Keratinocyte (primary cell): ENCODE measurements at regions not wholly inside any gene's neighbourhood (a gene's known extent, or its start where the extent isn't known, plus 50 kb on each side); places are given as distances from the start of the nearest gene placed in this dataset.

Source experiments
- EZH2 ChIP-seq: IDR thresholded peaks from one replicate; pipeline ENCODE4 v1.6.1; 2012; ENCODE audit warnings: inconsistent platforms, mild to moderate bottlenecking, low read length, moderate library complexity
- TF ChIP-seq, protein P1 (sequence below), 3 experiments: IDR thresholded peaks in 1 of 3; conservative IDR thresholded peaks in 1 of 3; optimal IDR thresholded peaks in 1 of 3; 2 replicates in 2 of 3; 3 replicates in 1 of 3; pipeline versions ENCODE3 to v1.5.1; 2011; ENCODE audit warnings: low read length in 3 of 3, mild to moderate bottlenecking in 3 of 3, moderate library complexity in 2 of 3, control low read depth in 1 of 3, inconsistent platforms in 1 of 3; ENCODE audit not compliant: insufficient read depth in 2 of 3; ENCODE audit errors: extremely low read depth in 1 of 3

DNA sequence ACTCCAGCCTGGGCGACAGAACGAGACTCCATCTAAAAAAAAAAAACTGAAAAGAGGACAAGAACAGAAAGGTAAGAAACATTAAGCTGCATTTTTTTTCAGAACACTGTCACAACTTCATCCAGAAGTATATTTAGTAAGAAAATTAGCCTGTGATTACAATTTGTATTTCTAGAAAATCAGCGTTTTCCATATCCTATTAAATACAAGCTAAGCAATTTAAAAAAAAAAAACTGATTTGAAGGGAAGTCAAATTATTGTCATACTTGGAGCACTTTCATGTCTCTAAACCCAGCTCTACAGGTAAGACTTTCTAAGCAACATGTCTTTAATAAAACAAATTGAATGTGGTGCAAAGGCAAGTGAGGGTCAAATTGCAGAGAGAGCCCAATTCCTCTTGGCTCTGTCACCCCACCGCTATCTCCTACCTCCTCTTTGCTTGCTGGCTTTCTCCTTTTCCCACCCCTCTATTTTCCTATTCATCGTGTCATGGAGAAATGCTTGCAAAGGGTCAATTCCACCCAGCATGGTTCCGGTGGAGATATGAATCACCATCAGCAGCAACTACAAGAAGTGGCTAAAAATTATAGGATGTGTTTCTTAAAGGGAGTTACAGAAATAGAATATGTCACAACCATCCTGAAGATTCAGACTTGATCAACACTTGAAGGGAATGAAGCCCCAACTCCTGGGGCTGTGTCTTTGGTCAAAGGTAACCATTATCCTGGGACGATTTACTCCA lies 68.4 kb upstream of the BCL11A start:
- TF ChIP-seq, protein P1, sequence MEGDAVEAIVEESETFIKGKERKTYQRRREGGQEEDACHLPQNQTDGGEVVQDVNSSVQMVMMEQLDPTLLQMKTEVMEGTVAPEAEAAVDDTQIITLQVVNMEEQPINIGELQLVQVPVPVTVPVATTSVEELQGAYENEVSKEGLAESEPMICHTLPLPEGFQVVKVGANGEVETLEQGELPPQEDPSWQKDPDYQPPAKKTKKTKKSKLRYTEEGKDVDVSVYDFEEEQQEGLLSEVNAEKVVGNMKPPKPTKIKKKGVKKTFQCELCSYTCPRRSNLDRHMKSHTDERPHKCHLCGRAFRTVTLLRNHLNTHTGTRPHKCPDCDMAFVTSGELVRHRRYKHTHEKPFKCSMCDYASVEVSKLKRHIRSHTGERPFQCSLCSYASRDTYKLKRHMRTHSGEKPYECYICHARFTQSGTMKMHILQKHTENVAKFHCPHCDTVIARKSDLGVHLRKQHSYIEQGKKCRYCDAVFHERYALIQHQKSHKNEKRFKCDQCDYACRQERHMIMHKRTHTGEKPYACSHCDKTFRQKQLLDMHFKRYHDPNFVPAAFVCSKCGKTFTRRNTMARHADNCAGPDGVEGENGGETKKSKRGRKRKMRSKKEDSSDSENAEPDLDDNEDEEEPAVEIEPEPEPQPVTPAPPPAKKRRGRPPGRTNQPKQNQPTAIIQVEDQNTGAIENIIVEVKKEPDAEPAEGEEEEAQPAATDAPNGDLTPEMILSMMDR (optimal IDR thresholded peaks at IDR 0.05 in 1 of 3, IDR thresholded peaks at IDR 0.05 in 1 of 3, conservative IDR thresholded peaks at IDR 0.05 in 1 of 3; ENCODE audit: extremely low read depth in 1 of 3, insufficient read depth in 2 of 3, low read length in 3 of 3) = no peak
- no peak for TF ChIP-seq EZH2
